ENCODE measurements at regions not wholly inside any gene's neighbourhood (a gene's known extent, or its start where the extent isn't known, plus 50 kb on each side); places are given as distances from the start of the nearest gene placed in this dataset.

DNA sequence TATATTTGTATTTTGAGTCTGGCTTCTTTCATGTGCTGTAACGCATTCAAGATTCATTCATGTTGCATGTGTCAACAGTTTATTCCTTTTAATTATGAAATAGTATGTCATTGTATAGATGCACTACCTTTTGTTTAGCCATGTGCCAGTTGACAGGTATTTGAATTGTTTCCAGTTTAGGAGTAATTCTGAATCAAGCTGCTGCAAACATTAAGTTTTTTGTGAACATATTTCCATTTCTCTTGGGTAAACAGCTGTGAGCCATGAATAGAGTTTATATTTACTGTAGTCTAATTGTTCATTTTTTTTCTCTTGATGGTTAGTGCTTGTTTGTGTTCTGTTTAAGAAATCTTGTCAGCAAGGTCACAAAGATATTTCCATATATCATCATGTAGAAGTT is 142.4 kb upstream of the RIPOR2 start:
- no peak for DNase-seq
- H4K20me1 ChIP-seq (ENCODE audit: insufficient read depth) = no peaks in the 10 kb centered on the region
- no peak overlapping the region for H3K4me3 ChIP-seq
- TF ChIP-seq EZH2 (IDR thresholded peaks at IDR 0.05; ENCODE audit: low read depth) = no peak
- no peak for TF ChIP-seq CTCF (conservative IDR thresholded peaks at IDR 0.05)
- H3K4me2 ChIP-seq = no peak overlapping the region
- H3K27ac ChIP-seq = no peak overlapping the region
- H3K9me2 ChIP-seq (ENCODE audit: insufficient read depth) = no peaks in the 10 kb centered on the region
- no peaks in the 10 kb centered on the region for H3F3A ChIP-seq (ENCODE audit: insufficient read depth, low read depth)
- H3K27me3 ChIP-seq (ENCODE audit: insufficient read depth, low read depth) = no peaks in the 10 kb centered on the region
- H3K79me2 ChIP-seq (ENCODE audit: low read depth) = no peaks in the 10 kb centered on the region
- H3K36me3 ChIP-seq (ENCODE audit: low read depth) = no peaks in the 10 kb centered on the region
- ChIA-PET CTCF (no interaction called here), POLR2A (ENCODE audit: unreplicated experiment) (no interaction called here)
- BruUV-seq (replicated peaks) = no TSS peak
- H3K9me3 ChIP-seq (ENCODE audit: insufficient read depth, low read depth) = 0 out of 2 replicates have a peak, but pooled peaks cover 2% of the 10 kb centered on the region
- H2AFZ ChIP-seq = no peak overlapping the region
- no peaks in the 10 kb centered on the region for H3K4me1 ChIP-seq (replicated peaks; ENCODE audit: insufficient read depth)
- intact Hi-C loops (cut with micrococcal nuclease; ENCODE audit: unreplicated experiment) = loop anchor here (10.0 kb wide), 3 partner anchors 97 to 713 kb away; no protein-coding TSS in a partner anchor

DNA sequence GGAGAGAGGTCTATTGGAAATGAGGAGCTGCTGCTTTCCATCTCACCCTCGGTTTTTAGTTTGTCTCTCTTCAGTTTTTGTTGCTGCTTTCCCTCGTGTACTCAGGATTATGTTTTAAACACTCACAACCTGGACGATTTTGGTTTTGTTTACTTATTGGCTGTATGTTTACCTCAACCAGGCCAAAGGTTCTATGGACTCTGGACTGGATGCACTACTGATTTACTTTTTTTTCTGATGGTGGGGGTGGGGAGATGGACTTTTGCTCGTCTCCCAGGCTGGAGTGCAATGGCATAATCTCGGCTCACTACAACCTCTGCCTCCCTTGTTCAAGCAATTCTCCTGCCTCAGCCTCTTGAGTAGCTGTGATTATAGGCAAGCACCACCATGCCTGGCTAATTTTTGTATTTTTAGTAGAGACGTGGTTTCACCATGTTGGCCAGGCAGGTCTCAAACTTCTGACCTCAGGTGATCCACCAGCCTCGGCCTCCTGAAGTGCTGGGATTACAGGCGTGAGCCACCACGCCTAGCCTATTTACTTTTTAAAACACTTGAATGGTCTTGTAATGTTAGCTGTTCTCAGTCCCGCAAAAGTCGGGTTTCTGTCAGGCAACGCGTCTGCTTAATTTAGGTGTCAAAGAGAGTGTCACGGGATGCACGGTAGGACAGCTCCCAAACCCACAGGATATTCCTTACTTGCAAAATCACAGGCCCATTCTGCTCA is 148.2 kb upstream of the RIPOR2 start:
- CTCF ChIA-PET = no interaction called here
- Histone ChIP-seq H2AFZ (no peak overlapping the region), H3K79me2 (ENCODE audit: low read depth) (no peaks in the 10 kb centered on the region), H3K4me1 (replicated peaks; ENCODE audit: insufficient read depth) (no peaks in the 10 kb centered on the region), H3K27me3 (ENCODE audit: insufficient read depth, low read depth) (no peaks in the 10 kb centered on the region), H3K36me3 (ENCODE audit: low read depth) (no peaks in the 10 kb centered on the region), H3K9me2 (ENCODE audit: insufficient read depth) (no peaks in the 10 kb centered on the region), H3F3A (ENCODE audit: insufficient read depth, low read depth) (no peaks in the 10 kb centered on the region), H3K27ac (no peak overlapping the region), H3K4me2 (no peak overlapping the region), H3K9me3 (ENCODE audit: insufficient read depth, low read depth) (no peaks in the 10 kb centered on the region; the same call in 1 of the 2 replicates), H3K4me3 (no peak overlapping the region), H4K20me1 (ENCODE audit: insufficient read depth) (no peaks in the 10 kb centered on the region)
- intact Hi-C loops (cut with micrococcal nuclease; ENCODE audit: unreplicated experiment) = no loop called here
- no TSS peak for BruUV-seq (replicated peaks)
- POLR2A ChIA-PET (ENCODE audit: unreplicated experiment) = interaction anchor here (0.6 kb wide), 1 partner anchor 25 kb away, joined by 3 read pairs; no protein-coding TSS in a partner anchor
- TF ChIP-seq CTCF (conservative IDR thresholded peaks at IDR 0.05) (no peak), EZH2 (IDR thresholded peaks at IDR 0.05; ENCODE audit: low read depth) (no peak)
- DNase-seq = no peak

DNA sequence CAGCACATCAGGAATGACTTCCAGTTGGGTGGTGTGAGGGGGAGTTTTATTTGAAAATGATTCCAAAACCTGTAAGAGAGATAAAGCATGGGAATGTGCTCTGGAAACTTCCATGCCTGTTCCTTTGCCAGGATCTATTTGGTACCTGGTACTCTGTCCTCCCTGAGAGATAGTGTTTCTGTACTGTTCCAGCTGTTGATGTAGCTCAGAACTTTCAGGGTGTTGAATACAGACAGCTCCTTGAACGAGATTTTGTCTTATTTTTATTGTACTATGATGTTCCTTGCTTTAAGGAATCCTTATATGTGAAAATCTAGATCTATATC is 148.7 kb upstream of the RIPOR2 start:
- H2AFZ ChIP-seq = no peak overlapping the region
- ChIA-PET POLR2A (ENCODE audit: unreplicated experiment) (no interaction called here), CTCF (no interaction called here)
- BruUV-seq (replicated peaks) = no TSS peak
- no peak overlapping the region for H3K27ac ChIP-seq
- no peaks in the 10 kb centered on the region for H3K79me2 ChIP-seq (ENCODE audit: low read depth)
- intact Hi-C loops (cut with micrococcal nuclease; ENCODE audit: unreplicated experiment) = no loop called here
- no peaks in the 10 kb centered on the region for H4K20me1 ChIP-seq (ENCODE audit: insufficient read depth)
- H3K4me2 ChIP-seq = no peak overlapping the region
- H3K9me2 ChIP-seq (ENCODE audit: insufficient read depth) = no peaks in the 10 kb centered on the region
- H3F3A ChIP-seq (ENCODE audit: insufficient read depth, low read depth) = no peaks in the 10 kb centered on the region
- no peaks in the 10 kb centered on the region for H3K4me1 ChIP-seq (replicated peaks; ENCODE audit: insufficient read depth)
- H3K4me3 ChIP-seq = no peak overlapping the region
- H3K9me3 ChIP-seq (ENCODE audit: insufficient read depth, low read depth) = no peaks in the 10 kb centered on the region; the same call in 1 of the 2 replicates
- H3K36me3 ChIP-seq (ENCODE audit: low read depth) = no peaks in the 10 kb centered on the region
- no peaks in the 10 kb centered on the region for H3K27me3 ChIP-seq (ENCODE audit: insufficient read depth, low read depth)
- TF ChIP-seq CTCF (conservative IDR thresholded peaks at IDR 0.05) = no peak
- no peak for TF ChIP-seq EZH2 (IDR thresholded peaks at IDR 0.05; ENCODE audit: low read depth)
- no peak for DNase-seq

Measured in PC-9 (cell line).